K562 (cell line): ENCODE measurements at regions not wholly inside any gene's neighbourhood (a gene's known extent, or its start where the extent isn't known, plus 50 kb on each side); places are given as distances from the start of the nearest gene placed in this dataset.
A peak's percentile ranks its signal among the peaks of the same experiment; 100 is the strongest.

Source experiments
- ELF4 ChIP-seq: fragments of 450-650 bp; formaldehyde crosslinking; IDR thresholded peaks from 2 replicates; pipeline ENCODE4 v1.4.0; 2022; ENCODE audit warnings: missing genetic modification characterization
- HSF4 ChIP-seq: fragments of 250-450 bp; sonication (Bioruptor Pico); IDR thresholded peaks from 2 replicates; pipeline ENCODE4 v2.1.2; 2022; ENCODE audit warnings: mild to moderate bottlenecking, moderate library complexity, borderline replicate concordance
- MGA ChIP-seq: fragments of 450-650 bp; IDR thresholded peaks from 2 replicates; pipeline ENCODE4 v1.6.1; 2016; ENCODE audit warnings: mild to moderate bottlenecking, moderate library complexity
- MLLT1 ChIP-seq, 2 experiments: fragments of 450-650 bp; IDR thresholded peaks; 2 replicates each; pipeline ENCODE4 v1.6.1; 2016
- SMC3 ChIP-seq: conservative IDR thresholded peaks from 2 replicates; pipeline ENCODE4 v1.6.1; 2011; ENCODE audit warnings: low read depth, low read length, improper control_type of control experiment; ENCODE audit not compliant: insufficient read depth
- ZMIZ1 ChIP-seq, 2 experiments: fragments of 150-350 bp in 1 of 2; IDR thresholded peaks; 2 replicates each; pipeline ENCODE4 v1.6.1; 2012 to 2016; ENCODE audit warnings: low read depth in 2 of 2, low read length in 2 of 2, mild to moderate bottlenecking in 1 of 2, moderate library complexity in 1 of 2
- ZNF212 ChIP-seq: fragments of 450-650 bp; formaldehyde crosslinking; IDR thresholded peaks from 2 replicates; pipeline ENCODE4 v1.4.0; 2020; ENCODE audit warnings: mild to moderate bottlenecking
- ZNF512 ChIP-seq: IDR thresholded peaks from 2 replicates; pipeline ENCODE4 v1.6.1; 2016; ENCODE audit warnings: missing genetic modification characterization, missing compliant biosample characterization

GRCh38 chr9:129334105-129334935 lies 156.3 kb upstream of the IER5L start (continued):
- TF ChIP-seq MGA (peak; percentile 51; the same call in 1 of the 2 replicates), ZNF212 (no peak), MLLT1 (IDR thresholded peaks at IDR 0.05) (no peak), ELF4 (no peak), SMC3 (no peak), ZMIZ1 (IDR thresholded peaks at IDR 0.05; ENCODE audit: low read depth in 2 of 2, low read length in 2 of 2) (no peak), ZNF512 (no peak), HSF4 (CRISPR knock-in tag) (no peak)
